Activated CD8-positive, alpha-beta memory T cell treated with anti-CD3 and anti-CD28 coated beads for 1 hour (primary cell): ENCODE measurements at regions not wholly inside any gene's neighbourhood (a gene's known extent, or its start where the extent isn't known, plus 50 kb on each side); places are given as distances from the start of the nearest gene placed in this dataset.
"Not testable (repeated sequence)": the region's sequence is repeated elsewhere in the genome, so short reads cannot be mapped to it uniquely, and the experiment has no call there.

Experiments
- DNase-seq, 2 donors: peaks; one replicate each; pipeline ENCODE4 v3.0.0-alpha.2; 2020; ENCODE audit warnings: low read depth in 1 of 2; ENCODE audit errors: extremely low read depth in 1 of 2

DNA sequence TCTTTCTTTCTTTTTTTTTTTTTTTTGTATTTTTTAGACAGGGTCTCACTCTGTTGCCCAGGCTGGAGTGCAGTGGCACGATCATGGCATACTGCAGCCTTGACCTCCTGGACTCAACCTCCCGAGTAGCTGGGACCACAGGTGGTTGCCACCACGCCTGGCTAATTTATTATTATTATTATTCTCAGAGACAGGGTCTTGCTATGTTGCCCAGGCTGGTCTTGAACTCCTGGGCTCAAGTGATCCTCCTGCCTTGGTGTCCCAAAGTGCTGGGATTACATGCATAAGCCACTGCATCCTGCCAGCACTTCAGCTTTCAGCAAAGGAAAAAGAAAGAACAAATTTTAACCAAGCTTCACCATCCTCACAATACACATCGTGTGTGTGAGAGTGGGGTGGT, 97.9 kb upstream of the SERBP1 start:
- no peak for DNase-seq

DNA sequence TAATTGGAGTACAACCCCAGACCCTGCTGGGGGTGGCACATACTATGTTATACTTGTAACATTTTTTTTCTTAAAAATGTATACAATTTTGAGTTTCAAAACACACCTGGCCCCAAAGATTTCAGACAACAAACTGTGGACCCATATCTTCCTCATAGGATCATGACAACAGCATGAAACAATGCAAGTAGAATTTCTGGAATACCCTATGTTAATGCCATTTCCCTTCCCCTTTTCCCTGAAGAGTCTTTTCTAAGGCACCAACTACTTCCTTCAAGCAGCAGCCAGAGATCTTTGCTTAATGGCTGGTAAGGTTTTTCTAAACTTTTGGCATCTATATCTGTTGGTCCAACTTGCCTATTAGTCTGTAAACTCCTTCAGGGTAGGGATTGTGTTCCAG, 99.9 kb upstream of the SERBP1 start:
- no peak for DNase-seq

DNA sequence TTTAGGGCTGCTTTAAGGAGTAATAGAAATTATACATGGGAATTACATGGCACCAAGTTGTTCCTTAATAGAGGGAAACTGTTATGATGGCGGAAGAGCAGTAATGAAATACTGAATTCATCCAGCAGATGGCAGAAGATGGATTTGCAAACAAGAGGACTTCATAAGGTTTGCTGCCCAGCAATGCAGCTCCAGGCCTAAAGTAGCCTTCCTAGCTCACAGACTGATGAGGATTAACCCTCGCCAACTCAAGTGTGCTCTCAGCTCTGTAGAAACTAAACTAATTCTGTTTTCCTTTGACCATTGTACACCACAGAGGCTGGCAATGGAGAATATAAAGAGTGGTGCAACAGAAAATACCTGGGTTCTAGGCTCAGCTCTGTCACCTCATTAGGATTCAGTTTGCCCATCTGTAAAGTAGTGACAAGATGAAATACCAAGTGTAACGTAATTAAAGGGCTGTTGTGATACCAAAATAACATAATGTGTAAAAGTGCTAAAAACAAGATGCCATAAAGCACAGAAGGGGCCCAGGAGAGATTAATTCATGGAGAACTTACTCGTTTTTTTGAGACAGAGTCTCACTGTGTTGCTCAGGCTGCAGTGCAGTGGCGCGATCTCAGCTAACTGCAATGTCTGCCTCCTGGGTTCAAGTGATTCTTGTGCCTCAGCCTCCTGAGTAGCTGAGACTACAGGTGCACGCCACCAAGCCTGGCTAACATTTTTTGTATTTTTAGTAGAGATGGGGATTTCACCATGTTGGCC, 102.4 kb upstream of the SERBP1 start:
- no peak for DNase-seq

DNA sequence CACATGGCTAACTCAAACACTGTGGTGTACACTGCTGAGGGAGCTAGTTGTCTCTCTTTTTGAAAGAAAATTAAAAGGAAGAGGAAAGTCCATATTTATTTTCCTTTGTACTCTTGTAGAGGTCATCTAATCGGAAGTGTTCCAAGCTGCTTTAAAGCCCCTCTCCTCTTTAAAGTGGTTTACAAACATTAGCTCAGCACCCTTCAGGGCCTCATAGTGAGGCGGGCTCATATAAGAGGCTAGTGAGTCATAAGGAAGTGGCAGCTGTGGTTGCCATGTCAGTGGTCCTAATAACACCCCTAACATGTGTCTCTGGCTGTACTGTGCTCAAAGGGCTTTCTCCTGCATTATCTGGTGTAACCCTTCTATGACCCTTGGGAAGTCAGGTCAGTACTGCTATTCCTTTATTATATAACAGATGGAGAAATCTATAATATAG, 104.4 kb upstream of the SERBP1 start:
- DNase-seq: no peak

DNA sequence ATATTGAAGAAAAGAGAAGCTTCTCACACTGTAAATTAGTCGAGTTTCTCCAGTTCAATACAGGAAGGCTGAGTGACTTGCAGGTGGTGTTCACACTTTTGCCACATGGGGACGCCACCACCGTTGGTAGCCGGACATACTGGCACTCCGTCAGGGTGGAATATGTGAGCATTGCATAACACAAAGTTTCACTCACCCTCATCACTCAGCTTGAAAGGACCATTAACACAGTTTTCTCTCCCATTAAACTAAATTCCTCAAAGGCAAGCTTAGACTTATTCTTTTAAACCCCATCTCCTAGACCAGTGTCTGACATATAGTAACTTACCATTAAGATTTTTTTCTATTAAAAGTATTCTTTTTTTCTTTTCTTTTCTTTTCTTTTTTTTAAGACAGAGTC, 105.3 kb upstream of the SERBP1 start:
- no peak for DNase-seq

DNA sequence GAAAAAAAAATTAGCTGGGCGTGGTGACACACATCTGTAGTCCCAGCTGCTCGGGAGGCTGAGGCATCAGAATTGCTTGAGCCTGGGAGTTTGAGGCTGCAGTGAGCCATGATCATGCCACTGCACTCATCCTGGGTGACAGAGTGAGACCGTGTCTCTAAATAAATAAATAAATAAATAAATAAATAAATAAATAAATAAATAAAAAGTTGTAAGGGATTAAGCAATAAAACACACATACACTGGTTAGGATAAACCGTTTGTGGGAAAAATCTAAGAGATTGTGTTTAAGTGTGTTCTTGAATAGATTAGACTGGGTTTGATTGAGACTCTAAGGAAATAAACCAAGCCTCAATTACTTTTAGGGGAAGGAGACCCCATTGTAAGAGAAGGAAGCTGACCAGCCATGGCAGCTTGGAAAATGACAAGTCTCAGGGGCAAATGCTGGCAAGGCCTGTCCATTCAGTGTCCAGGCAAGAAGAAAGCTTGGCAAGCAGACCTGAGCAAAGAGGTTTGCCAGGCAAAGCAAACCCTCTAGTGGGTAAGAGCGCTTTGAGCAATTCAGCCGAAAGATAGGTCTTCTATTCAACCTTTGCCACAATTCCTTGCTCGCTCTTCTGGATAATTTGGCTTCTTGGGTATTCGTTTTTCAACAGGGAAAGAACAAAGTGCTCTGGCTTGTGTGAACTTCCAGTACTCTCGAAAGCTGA, 106.9 kb upstream of the SERBP1 start:
- DNase-seq: no peak

DNA sequence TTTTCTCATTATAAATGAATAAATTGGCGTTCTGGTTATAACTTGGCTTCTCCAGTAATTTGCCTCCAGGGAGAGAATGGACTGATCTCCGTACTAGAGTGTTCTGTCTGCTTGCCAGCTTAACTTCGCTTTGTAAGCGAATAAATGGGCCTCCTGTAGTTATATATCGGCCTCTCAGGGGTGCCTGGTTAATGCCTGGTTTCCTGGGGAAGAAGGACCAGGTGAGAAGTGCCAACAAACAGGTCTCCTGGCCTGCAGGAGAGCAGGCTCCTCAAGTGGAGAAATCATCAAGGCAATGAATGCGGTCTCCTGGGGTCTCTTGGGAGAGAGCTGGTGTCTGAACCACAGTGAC, 107.4 kb upstream of the SERBP1 start:
- no peak for DNase-seq

DNA sequence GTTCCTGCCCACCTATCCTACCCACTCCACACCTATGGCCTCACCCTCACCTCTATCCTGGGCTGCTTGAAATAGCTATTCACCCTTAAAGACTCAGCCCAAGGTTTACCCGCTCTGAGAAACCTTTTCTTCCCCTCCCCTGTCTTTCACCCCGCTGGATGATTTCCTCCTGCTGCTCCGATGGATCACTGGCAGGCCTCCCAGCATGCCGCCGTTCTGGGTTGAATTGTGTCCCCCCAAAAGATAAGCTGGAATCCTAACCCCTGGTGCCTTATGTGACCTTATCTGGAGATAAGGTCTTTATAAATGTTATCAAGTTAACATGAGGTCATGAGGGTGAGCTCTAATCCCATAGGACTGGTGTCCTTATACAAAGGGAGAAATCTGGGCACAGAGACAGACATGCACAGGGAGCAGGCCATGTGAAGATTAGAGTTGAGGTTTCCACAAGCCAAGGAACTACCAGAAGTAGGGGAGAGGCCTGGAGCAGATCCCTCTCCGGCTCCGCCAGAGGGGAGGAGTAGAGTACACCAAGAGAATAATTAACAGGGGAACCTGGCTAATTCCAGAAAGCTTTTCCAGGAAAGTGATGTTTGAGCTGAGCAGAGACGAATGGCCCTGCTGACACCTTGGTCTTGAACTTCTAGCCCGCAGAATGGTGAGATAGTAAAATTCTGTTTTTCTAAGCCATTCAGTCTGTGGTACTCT, 110.0 kb upstream of the SERBP1 start:
- no peak for DNase-seq

DNA sequence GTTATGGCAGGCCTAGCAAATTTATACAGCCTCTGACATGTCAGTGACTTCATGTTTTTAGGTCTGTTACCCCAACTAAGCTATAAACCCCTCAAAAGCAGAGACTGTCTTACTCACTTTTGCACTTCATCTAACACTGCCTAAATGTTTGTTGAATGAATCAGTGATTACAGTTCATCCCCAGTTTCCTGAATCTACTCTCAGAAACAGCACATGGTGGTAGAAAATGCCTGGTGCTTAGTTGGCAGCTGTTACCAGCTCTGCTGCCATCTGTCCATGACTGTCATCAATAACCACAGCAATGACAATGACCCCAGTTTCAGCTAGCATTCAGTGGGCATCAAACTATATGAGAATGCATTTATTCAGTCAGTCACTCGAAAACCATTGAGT, 110.5 kb upstream of the SERBP1 start:
- no peak for DNase-seq

DNA sequence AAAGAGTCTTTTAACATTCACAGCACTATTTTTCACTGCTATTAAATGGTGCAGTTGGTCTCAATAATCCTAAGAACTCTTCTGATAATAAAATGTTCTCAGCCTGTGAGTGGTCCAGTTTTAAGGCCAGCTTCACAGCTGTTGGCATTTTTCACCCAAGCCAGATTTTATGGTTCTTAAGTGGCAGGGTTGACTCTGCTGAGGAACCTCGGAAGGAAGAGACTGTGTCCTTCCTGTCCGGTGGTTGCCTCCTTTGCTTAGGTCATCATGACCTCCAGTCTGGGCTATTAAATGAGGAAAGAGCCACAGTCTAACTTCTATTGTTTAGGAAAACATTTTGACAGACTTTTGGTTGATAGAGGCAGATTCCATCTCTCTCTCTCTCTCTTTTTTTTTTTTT, 112.5 kb upstream of the SERBP1 start:
- DNase-seq: no peak

DNA sequence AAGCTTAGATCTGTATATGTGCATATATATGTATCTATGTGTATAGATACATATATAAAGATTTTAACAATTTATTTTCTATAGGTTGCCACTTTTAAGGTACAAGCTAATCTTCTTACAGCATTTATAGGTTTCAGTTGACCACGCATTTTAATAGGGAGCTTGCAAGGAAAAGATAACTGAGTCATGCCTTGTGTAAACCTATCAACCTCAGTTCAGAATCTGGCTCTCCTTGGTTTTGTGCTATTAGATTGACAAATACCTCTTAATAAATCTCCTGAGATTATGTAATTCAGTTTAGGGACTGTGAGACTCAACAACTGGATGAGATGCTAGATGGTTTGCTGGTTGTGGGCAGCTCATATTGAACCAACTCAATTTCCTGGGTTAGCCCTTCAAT, 114.7 kb upstream of the SERBP1 start:
- DNase-seq: no peak

DNA sequence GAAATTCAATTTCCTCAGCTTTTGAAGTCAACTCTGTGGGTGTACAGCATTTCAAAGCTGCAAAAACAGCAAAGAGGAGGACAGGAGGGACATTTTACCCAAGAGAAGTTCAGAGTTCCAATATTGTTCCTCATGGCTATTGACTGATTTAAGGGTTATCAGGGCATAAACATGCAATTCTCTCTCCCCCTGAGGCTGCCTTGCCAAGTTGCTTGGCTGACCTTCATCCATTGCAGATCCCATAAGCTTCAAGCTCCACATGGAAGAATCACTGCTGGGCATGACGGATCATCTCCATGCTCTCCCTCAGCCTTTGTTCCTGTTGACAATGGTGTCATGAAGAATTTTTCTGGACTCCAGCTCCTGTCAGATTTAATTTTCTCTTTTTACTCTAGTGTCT, 115.2 kb upstream of the SERBP1 start:
- no peak for DNase-seq

DNA sequence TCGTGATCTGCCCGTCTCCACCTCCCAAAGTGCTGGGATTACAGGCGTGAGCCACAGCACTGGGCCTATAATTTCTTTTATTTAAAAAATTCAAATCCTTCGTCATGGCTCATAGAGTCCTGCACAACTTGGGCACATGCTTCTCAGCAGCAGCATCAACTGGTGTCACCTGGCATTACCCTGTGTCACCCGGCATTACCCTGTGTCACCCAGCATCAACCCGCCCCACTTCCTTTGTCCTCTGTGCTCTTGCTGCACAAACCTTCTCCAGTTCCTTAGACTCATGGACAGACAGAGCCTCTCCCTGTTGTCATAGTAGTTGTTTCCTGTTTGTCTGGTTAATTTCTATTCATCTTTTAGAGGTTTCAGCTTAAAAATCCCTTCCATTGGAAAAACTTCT, 121.2 kb upstream of the SERBP1 start:
- no peak for DNase-seq

DNA sequence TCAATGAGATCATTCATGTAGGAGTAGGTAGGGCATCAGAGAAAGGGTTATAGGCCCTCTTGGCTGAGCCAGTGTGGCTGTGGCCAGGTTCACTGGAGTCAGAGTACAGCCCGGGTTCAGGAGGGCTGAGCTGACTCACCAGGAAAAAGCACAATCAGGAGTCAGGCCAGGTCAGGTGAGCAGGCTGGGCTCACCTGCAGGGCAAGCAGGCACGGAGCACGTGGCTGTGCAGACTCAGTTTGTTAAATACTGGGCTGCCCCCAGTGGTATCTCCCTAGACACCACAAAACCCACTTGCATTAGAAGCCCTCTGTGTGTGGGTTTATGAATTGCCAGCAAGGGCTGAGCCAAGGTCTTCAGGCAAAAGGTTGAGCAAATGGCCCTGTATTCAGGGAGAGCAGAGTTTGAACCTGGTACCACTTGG, 122.1 kb upstream of the SERBP1 start:
- DNase-seq: no peak

DNA sequence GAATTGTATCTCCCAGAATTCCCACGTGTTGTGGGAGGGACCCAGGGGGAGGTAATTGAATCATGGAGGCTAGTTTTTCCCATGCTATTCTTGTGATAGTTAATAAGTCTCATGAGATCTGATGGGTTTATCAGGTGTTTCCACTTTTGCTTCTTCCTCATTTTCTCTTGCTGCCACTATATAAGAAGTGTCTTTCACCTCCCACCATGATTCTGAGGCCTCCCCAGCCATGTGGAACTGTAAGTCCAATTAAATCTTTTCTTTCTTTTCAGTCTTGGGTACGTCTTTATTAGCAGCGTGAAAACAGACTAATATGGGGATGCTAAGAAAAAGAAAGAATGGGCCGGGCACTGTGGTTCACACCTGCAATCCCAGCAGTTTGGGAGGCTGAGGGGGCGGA, 124.0 kb upstream of the SERBP1 start:
- DNase-seq: not testable (repeated sequence)

DNA sequence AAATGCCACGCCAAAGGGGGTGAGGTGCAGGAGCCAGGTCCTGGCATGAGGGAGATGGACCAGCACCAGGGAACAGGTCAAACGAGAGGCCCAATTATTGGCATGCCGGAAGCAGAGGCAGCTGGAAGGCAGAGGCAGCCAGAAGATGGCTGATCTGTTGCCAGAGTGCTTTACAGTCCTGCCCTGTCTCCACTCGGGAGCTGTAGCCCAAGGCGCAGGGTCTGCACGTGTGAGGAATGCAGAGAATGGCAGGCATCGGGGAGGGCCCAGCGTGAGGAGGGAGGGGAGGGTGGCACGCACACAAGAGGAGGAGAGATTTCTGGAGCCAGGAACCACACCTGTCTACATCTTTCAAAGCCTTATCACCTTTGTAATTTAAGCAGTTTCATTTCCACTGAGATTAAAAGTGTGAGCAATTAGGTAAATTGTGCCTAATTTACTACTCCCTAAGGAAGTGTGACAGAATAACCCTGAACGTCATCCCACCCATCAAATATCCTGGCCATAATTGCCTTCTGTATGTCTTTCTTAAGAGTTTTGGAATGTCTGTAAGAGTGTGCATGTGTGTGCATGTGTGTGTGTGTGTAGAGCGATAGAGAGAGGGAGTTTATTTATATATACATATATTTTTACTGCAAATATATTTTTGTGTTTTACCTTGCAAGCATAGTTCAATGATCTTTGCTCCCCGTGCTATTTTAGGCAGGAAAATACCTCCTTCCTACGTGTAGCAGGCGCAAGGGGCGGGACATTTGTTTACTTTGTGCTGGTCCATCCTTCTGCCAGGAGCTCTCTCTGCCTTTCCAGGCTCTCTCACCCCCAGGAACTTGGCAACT, 125.5 kb upstream of the SERBP1 start:
- DNase-seq: no peak

DNA sequence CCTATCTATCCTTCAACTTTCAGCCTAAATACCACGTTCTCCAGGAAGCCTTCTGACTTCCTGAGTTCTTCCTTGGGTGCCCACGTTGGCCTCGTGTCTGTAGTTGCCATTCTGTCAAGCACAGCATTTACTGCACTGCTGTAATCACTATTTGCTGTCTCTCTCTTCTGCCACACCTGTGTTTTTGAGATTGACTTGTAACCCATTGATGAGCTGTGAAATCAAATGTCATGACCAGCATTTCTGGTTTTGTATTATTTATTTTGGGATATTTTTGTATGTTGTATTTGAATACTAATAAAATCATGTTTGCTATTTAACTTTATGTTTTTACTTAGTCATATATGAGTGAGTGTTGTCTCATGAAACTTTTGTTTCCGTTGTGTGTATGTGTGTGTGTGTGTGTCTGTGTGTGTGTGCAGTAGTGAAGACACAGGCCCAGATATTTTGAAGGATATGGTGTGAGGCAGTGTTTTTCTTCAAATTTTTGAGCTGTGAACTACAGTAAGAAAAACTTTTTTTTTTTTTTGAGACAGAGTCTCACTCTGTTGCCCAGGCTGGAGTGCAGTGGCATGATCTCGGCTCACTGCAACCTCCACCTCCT, 126.2 kb upstream of the SERBP1 start:
- DNase-seq: no peak

DNA sequence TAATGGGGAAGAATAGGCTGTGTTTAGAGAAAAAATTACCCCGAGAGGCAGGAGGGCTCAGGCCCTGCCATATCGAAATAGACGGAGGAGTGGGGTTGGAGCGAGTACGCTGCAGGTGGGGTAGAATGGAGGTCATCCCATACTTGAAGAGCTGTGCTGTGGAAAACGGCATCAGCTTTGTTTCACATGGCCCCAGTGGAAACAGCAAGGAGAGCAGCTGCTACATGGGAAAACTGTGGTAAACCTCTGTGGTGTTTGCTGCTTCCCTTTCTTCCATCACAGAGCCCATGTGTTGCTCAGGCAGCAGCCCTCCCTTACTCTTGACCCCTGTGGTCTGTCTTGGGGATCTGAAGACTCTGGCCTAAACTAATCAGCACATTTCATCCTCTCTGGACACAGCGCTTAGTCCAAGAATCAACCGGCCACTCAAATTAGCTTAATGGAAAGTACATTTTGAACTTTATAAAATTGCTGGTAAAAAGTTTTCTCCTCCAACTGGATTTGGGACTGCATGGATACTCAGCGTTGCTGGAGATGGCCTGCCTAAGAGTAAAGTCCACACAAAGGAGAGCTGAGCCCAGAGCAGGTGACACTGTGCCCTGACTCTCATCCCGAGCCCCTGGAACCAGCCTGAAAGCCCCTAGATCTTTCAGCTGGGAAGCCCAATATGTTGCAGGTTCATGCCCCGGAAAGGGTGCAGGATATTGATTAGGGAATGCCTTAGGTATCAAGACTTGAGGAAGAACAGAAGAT, 127.1 kb upstream of the GADD45A start:
- DNase-seq: no peak

DNA sequence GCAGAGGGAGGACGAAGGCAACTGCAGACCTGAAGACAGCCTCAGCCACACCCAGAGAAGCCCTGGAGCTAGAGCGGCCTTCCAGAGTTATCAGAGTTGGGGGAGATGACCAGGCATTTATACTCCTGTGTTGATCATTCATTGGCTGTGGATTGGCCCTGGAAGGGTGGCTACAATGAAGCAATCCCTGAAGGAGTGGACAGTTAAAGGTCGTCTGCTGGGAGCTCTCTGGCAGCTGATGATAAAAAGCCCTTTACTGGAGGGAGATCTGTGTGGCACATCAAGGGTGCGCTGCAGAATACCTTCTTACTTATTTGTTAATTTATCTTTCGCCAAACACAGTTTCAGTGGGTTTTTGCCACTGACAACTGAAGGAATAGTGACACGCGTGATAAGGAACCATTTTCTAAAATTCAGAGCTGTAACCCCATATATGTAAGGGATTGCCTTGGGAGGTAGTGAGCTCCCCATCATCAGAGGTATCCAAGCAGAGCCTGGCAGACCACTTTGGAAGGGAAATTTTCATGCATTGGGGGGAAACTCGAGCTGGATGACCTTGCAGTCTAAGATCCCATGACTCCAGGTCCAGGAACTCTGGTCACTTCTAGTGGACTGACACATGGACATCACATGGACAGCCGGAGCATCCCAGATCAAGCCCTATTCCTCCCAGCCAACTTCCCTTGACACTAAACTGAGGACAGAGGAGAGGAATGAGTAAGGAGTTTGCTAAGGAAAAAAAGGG, 126.4 kb upstream of the GADD45A start:
- no peak for DNase-seq
